Hematopoietic multipotent progenitor cell (in vitro differentiated cells): ENCODE measurements at regions not wholly inside any gene's neighbourhood (a gene's known extent, or its start where the extent isn't known, plus 50 kb on each side); places are given as distances from the start of the nearest gene placed in this dataset.

Experiments used
- DNase-seq, 3 donors: peaks; one replicate each; pipeline ENCODE4 v3.0.0-alpha.2; 2011 to 2015; ENCODE audit warnings: low read depth in 2 of 3, low spot score in 2 of 3

- DNase-seq = no peak
Observed at GRCh38 chr4:12884846-12885796, 599.0 kb downstream of the RAB28 start.

GRCh38 chr4:12881945-12882584 is 602.1 kb downstream of the RAB28 start:
- DNase-seq = no peak

- DNase-seq = no peak
Observed at GRCh38 chr4:12880844-12881243, 603.3 kb downstream of the RAB28 start.

- DNase-seq = no peak
Observed at GRCh38 chr4:12879496-12879895, 604.6 kb downstream of the RAB28 start.

GRCh38 chr4:12875640-12876243 is 608.4 kb downstream of the RAB28 start:
- DNase-seq = no peak

- DNase-seq = no peak
Observed at GRCh38 chr4:12873351-12873750, 610.8 kb downstream of the RAB28 start.

- DNase-seq = no peak
Observed at GRCh38 chr4:12861422-12861821, 622.7 kb downstream of the RAB28 start.

- DNase-seq = peak in 1 of 3 donors; percentile 52
Observed at GRCh38 chr4:12852338-12853307, 631.5 kb downstream of the RAB28 start.

GRCh38 chr4:12846368-12846767 is 637.8 kb downstream of the RAB28 start:
- DNase-seq = no peak

- DNase-seq = no peak
Observed at GRCh38 chr4:12844141-12844540, 640.0 kb downstream of the RAB28 start.

- no peak for DNase-seq
Observed at GRCh38 chr4:12827966-12828365, 656.2 kb downstream of the RAB28 start.

GRCh38 chr4:12791536-12791935 is 692.6 kb downstream of the RAB28 start:
- no peak for DNase-seq

GRCh38 chr4:12787261-12787660 is 696.9 kb downstream of the RAB28 start:
- DNase-seq = no peak

GRCh38 chr4:12778706-12779105 is 705.4 kb downstream of the RAB28 start:
- no peak for DNase-seq

GRCh38 chr4:12778191-12778590 is 705.9 kb downstream of the RAB28 start:
- no peak for DNase-seq

- no peak for DNase-seq
Observed at GRCh38 chr4:12770351-12770750, 713.8 kb downstream of the RAB28 start.

- no peak for DNase-seq
Observed at GRCh38 chr4:12761694-12762093, 722.4 kb downstream of the RAB28 start.

- DNase-seq = no peak
Observed at GRCh38 chr4:12747154-12747553, 737.0 kb downstream of the RAB28 start.

- no peak for DNase-seq
Observed at GRCh38 chr4:12746221-12746620, 737.9 kb downstream of the RAB28 start.

- no peak for DNase-seq
Observed at GRCh38 chr4:12734586-12734985, 749.6 kb downstream of the RAB28 start.
